ENCODE measurements at regions not wholly inside any gene's neighbourhood (a gene's known extent, or its start where the extent isn't known, plus 50 kb on each side); places are given as distances from the start of the nearest gene placed in this dataset.

DNA sequence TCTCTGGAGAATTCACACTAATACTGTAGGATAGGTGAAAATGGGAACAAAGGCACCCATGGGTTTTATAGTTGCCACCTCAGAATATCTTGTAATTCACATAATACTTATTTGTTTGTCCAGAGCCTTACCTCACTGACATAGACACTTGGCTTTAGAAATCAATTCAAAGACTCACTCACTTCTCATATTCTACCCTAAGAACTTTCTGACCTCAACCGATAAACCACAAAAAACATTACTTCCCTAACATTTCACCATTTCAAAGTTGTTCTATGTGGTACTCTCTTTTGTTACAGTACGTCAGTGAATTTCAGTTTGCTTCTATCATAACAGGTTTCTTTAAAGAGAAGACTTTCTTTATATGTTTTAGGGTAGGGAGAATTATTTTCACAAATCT is 359.3 kb downstream of the IGSF11 start:
- TF ChIP-seq POLR2AphosphoS5 (IDR thresholded peaks at IDR 0.05; ENCODE audit: low read depth, low read length), result no peak
- TF ChIP-seq, protein P1, sequence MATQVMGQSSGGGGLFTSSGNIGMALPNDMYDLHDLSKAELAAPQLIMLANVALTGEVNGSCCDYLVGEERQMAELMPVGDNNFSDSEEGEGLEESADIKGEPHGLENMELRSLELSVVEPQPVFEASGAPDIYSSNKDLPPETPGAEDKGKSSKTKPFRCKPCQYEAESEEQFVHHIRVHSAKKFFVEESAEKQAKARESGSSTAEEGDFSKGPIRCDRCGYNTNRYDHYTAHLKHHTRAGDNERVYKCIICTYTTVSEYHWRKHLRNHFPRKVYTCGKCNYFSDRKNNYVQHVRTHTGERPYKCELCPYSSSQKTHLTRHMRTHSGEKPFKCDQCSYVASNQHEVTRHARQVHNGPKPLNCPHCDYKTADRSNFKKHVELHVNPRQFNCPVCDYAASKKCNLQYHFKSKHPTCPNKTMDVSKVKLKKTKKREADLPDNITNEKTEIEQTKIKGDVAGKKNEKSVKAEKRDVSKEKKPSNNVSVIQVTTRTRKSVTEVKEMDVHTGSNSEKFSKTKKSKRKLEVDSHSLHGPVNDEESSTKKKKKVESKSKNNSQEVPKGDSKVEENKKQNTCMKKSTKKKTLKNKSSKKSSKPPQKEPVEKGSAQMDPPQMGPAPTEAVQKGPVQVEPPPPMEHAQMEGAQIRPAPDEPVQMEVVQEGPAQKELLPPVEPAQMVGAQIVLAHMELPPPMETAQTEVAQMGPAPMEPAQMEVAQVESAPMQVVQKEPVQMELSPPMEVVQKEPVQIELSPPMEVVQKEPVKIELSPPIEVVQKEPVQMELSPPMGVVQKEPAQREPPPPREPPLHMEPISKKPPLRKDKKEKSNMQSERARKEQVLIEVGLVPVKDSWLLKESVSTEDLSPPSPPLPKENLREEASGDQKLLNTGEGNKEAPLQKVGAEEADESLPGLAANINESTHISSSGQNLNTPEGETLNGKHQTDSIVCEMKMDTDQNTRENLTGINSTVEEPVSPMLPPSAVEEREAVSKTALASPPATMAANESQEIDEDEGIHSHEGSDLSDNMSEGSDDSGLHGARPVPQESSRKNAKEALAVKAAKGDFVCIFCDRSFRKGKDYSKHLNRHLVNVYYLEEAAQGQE (IDR thresholded peaks at IDR 0.05; ENCODE audit: insufficient read depth in 1 of 2, low read depth in 2 of 2, low read length in 2 of 2), result no peak
- no peak for TF ChIP-seq FOXP2 (optimal IDR thresholded peaks at IDR 0.05; ENCODE audit: borderline replicate concordance, extremely low read depth, extremely low read length, insufficient read depth)
- TF ChIP-seq SIN3A (IDR thresholded peaks at IDR 0.05; ENCODE audit: borderline replicate concordance, insufficient read depth, low read length), result no peak
- no peak for TF ChIP-seq TAF1 (IDR thresholded peaks at IDR 0.05; ENCODE audit: borderline replicate concordance, insufficient read depth, low read length)

Data from PFSK-1 (cell line).